ENCODE measurements at regions not wholly inside any gene's neighbourhood (a gene's known extent, or its start where the extent isn't known, plus 50 kb on each side); places are given as distances from the start of the nearest gene placed in this dataset.

- peaks cover 0 to 4% (median 0%) of the 10 kb centered on the region in 3 donors for H3K9me3 ChIP-seq (ENCODE audit: control extremely low read depth in 1 of 3, control insufficient read depth in 2 of 3, insufficient read depth in 1 of 3, low read length in 2 of 3)
- H3K27ac ChIP-seq (ENCODE audit: low read length in 2 of 2) = no peak overlapping the region
- no peak overlapping the region for H3K9ac ChIP-seq (ENCODE audit: low read length)
- H3K4me1 ChIP-seq (ENCODE audit: control insufficient read depth in 2 of 2, insufficient read depth in 2 of 2, low read length in 2 of 2) = no peaks in the 10 kb centered on the region
- H3K27me3 Mint-ChIP-seq = no peaks in the 10 kb centered on the region
- no peaks in the 10 kb centered on the region for H3K27me3 ChIP-seq (replicated peaks in 1 of 4; ENCODE audit: control extremely low read depth in 1 of 4, control insufficient read depth in 3 of 4, insufficient read depth in 4 of 4, low read length in 3 of 4)
- no peak for ATAC-seq (ENCODE audit: low read depth)
- H4K20me1 ChIP-seq (ENCODE audit: control insufficient read depth, insufficient read depth, low read length, poor library complexity, severe bottlenecking) = no peaks in the 10 kb centered on the region
- ChIA-PET POLR2A (no interaction called here), CTCF (no interaction called here)
- no peak overlapping the region for H3K4me3 ChIP-seq (ENCODE audit: control extremely low read depth in 1 of 5, extremely low read depth in 1 of 5, insufficient read depth in 1 of 5, low read depth in 2 of 5, low read length in 4 of 5)
- H3K36me3 ChIP-seq (replicated peaks in 1 of 2; ENCODE audit: control extremely low read depth in 1 of 2, control insufficient read depth in 1 of 2, extremely low read depth in 1 of 2, insufficient read depth in 2 of 2, low read length in 1 of 2) = no peaks in the 10 kb centered on the region
- intact Hi-C loops (cut with micrococcal nuclease) = no loop called here
- peaks cover 6% of the 10 kb centered on the region for H3K9me3 Mint-ChIP-seq (ENCODE audit: insufficient read depth)
- no peak overlapping the region for H2AFZ ChIP-seq (ENCODE audit: insufficient read depth, low read depth, low read length, poor library complexity, severe bottlenecking)
- H3K27ac Mint-ChIP-seq = no peak overlapping the region
- WGBS (ENCODE audit: insufficient coverage) = 100% methylated on average over 1 of the region's 2 CpGs
- DNase-seq = no peak
- no peak overlapping the region for H3K4me3 Mint-ChIP-seq
- TF ChIP-seq CTCF (IDR thresholded peaks at IDR 0.05) (no peak), EZH2 (IDR thresholded peaks at IDR 0.05; ENCODE audit: borderline replicate concordance, insufficient read depth, low read depth, low read length, poor library complexity, severe bottlenecking) (no peak)
- no peaks in the 10 kb centered on the region for H3K79me2 ChIP-seq (ENCODE audit: control insufficient read depth, insufficient read depth, low read length)
- no peaks in the 10 kb centered on the region for H3K4me1 Mint-ChIP-seq
- no peak overlapping the region for H3K4me2 ChIP-seq (replicated peaks; ENCODE audit: low read depth, low read length, poor library complexity, severe bottlenecking)
These were observed 421.2 kb downstream of the GASK1B start for GRCh38 chr4:157751631-157752030.

- H3K79me2 ChIP-seq (ENCODE audit: control insufficient read depth, insufficient read depth, low read length) = no peaks in the 10 kb centered on the region
- H3K9me3 ChIP-seq (ENCODE audit: control extremely low read depth in 1 of 3, control insufficient read depth in 2 of 3, insufficient read depth in 1 of 3, low read length in 2 of 3) = no peaks in the 10 kb centered on the region
- H4K20me1 ChIP-seq (ENCODE audit: control insufficient read depth, insufficient read depth, low read length, poor library complexity, severe bottlenecking) = no peaks in the 10 kb centered on the region
- no peak overlapping the region for H3K9ac ChIP-seq (ENCODE audit: low read length)
- no peaks in the 10 kb centered on the region for H3K27me3 ChIP-seq (replicated peaks in 1 of 4; ENCODE audit: control extremely low read depth in 1 of 4, control insufficient read depth in 3 of 4, insufficient read depth in 4 of 4, low read length in 3 of 4)
- DNase-seq = no peak
- H3K9me3 Mint-ChIP-seq (ENCODE audit: insufficient read depth) = peaks cover 3% of the 10 kb centered on the region
- no peaks in the 10 kb centered on the region for H3K27me3 Mint-ChIP-seq
- no peak overlapping the region for H3K27ac Mint-ChIP-seq
- H3K4me1 ChIP-seq (ENCODE audit: control insufficient read depth in 2 of 2, insufficient read depth in 2 of 2, low read length in 2 of 2) = no peaks in the 10 kb centered on the region
- CTCF ChIA-PET = no interaction called here
- no peaks in the 10 kb centered on the region for H3K4me1 Mint-ChIP-seq
- no peak overlapping the region for H3K4me3 Mint-ChIP-seq
- no CpG with 5 or more reads among the region's 1 CpG for WGBS (ENCODE audit: insufficient coverage)
- no peak for ATAC-seq (ENCODE audit: low read depth)
- H2AFZ ChIP-seq (ENCODE audit: insufficient read depth, low read depth, low read length, poor library complexity, severe bottlenecking) = no peak overlapping the region
- H3K4me2 ChIP-seq (replicated peaks; ENCODE audit: low read depth, low read length, poor library complexity, severe bottlenecking) = no peak overlapping the region
- no peak for TF ChIP-seq CTCF (IDR thresholded peaks at IDR 0.05)
- H3K36me3 ChIP-seq (replicated peaks in 1 of 2; ENCODE audit: control extremely low read depth in 1 of 2, control insufficient read depth in 1 of 2, extremely low read depth in 1 of 2, insufficient read depth in 2 of 2, low read length in 1 of 2) = no peaks in the 10 kb centered on the region
- no peak overlapping the region for H3K4me3 ChIP-seq (ENCODE audit: control extremely low read depth in 1 of 5, extremely low read depth in 1 of 5, insufficient read depth in 1 of 5, low read depth in 2 of 5, low read length in 4 of 5)
- intact Hi-C loops (cut with micrococcal nuclease) = no loop called here
- POLR2A ChIA-PET = no interaction called here
- H3K27ac ChIP-seq (ENCODE audit: low read length in 2 of 2) = no peak overlapping the region
These were observed 431.2 kb downstream of the GASK1B start for GRCh38 chr4:157741642-157742041.

All from B cell (primary cell).